SH-SY5Y (cell line): ENCODE measurements at regions not wholly inside any gene's neighbourhood (a gene's known extent, or its start where the extent isn't known, plus 50 kb on each side); places are given as distances from the start of the nearest gene placed in this dataset.

ENCODE experiments used
- GATA2 ChIP-seq: IDR thresholded peaks from 2 replicates; pipeline ENCODE4 v1.6.1; 2011; ENCODE audit warnings: mild to moderate bottlenecking, low read depth, low read length
- GATA3 ChIP-seq: IDR thresholded peaks from 2 replicates; pipeline ENCODE4 v1.6.1; 2011; ENCODE audit warnings: low read depth, mild to moderate bottlenecking, low read length, moderate library complexity

DNA sequence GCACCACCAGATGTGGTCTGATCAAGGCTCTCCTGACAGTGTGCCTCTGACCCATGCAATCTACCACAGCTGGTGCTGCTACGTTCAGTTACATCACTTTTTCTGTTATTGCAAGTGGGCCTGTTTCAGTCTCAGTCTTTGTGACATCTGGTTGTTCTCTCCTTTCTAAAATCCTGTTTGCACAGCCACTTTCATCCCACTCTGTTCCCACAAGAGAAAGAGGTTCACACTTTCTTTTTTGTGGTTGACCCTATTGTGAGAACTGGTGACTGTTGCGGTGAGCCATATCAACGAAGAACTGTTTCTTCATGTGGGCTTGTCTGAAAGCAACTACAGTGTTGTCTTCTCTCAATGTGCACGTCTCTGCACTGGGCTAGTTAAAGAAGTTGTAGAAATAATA lies 342.8 kb upstream of the ARPP21 start:
- TF ChIP-seq GATA3 (no peak), GATA2 (no peak)
